Right lobe of liver (tissue), 6 donors: ENCODE measurements at regions not wholly inside any gene's neighbourhood (a gene's known extent, or its start where the extent isn't known, plus 50 kb on each side); places are given as distances from the start of the nearest gene placed in this dataset.

Experiments
- ATAC-seq, 4 donors: fragments of 200-7000 bp; cut with Tn5 transposase; one replicate each; pipeline ENCODE4 v1.9.1; 2020; ENCODE audit warnings: mild to moderate bottlenecking in 4 of 4, moderate library complexity in 4 of 4
- DNase-seq, 3 donors: peaks; one replicate each; pipeline ENCODE4 v3.0.0-alpha.2; 2020
- H3K27ac ChIP-seq, 3 donors: fragments of 200-600 bp; one replicate each; pipeline ENCODE4 v1.8.0; 2022
- H3K27me3 ChIP-seq, 2 donors: fragments of 200-600 bp; one replicate each; pipeline ENCODE4 v1.8.0; 2022
- H3K36me3 ChIP-seq, 4 donors: fragments of 200-600 bp; sonication (generic) in 1 of 4; one replicate each; pipeline versions ENCODE4 v1.5.1 to v1.8.0; 2017 to 2022; ENCODE audit warnings: control low read depth in 1 of 4
- H3K4me1 ChIP-seq, 4 donors: fragments of 200-600 bp; sonication (generic) in 1 of 4; one replicate each; pipeline versions ENCODE4 v1.5.1 to v1.8.0; 2017 to 2022; ENCODE audit warnings: control low read depth in 1 of 4
- H3K4me3 ChIP-seq, 3 donors: fragments of 200-600 bp; one replicate each; pipeline ENCODE4 v1.8.0; 2022
- H3K9me3 ChIP-seq, 4 donors: fragments of 200-600 bp; sonication (generic) in 1 of 4; one replicate each; pipeline versions ENCODE4 v1.5.1 to v1.8.0; 2017 to 2022; ENCODE audit warnings: control low read depth in 1 of 4
- POLR2A ChIP-seq: fragments of 450-650 bp; IDR thresholded peaks from one replicate; pipeline ENCODE4 v1.6.1; 2017; ENCODE audit warnings: antibody characterized with exemption, mild to moderate bottlenecking
- WGBS: methylation state at CpG from one replicate; pipeline ENCODE4 v1.1.6; 2018; ENCODE audit warnings: low coverage, low lambda C conversion rate; ENCODE audit not compliant: insufficient coverage; ENCODE audit errors: missing lambda C conversion rate; 5-methylcytosine and 5-hydroxymethylcytosine counted together
- intact Hi-C, 2 donors: fragments of 100-400 bp; cut with DNase I; formaldehyde crosslinking; loops; one replicate each; pipeline versions ENCODE4 v1.11.2 to v1.14.1; 2022
- TF ChIP-seq, protein P1 (sequence below), 4 donors: fragments of 200-600 bp in 3 of 4; fragments of 450-650 bp in 1 of 4; IDR thresholded peaks; one replicate each; pipeline versions ENCODE4 v1.5.1 to v1.8.0; 2016 to 2022; ENCODE audit warnings: antibody characterized with exemption in 4 of 4, mild to moderate bottlenecking in 2 of 4
- donor health status: DM: no; HTN: yes; CAD: no.
- donor health status: DM: no; HTN: no; CAD: no.
- donor health status: DM: no; HTN: no; CAD: no.
- donor health status: DM: no; HTN: yes; CAD: no.
- donor health status: DM: no; HTN: yes; CAD: no.

DNA sequence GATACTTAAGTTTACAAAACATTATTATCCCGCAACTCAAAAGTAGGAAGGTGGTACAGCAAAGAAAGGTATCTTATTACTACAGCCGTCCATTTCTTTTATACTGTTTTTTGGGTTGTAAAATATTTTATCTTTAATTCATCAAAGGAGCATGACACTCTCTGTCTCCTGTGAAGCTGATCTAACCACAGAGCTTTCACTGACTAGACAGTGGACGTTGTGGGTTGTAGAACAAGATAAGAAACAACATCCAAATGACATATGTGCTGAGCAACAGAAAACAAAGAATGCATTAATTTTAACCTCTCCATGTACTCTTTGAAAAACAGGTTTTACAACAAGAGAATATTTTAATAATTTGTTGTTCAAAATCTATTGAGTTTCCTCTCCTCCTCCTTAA is 195.9 kb upstream of the FBXO33 start:
- H3K27ac ChIP-seq, result no peak overlapping the region
- ATAC-seq (no peak), DNase-seq (no peak)
- H3K4me3 ChIP-seq, result no peak overlapping the region
- H3K27me3 ChIP-seq, result no peaks in the 10 kb centered on the region
- intact Hi-C loops, result no loop called here
- H3K9me3 ChIP-seq, result peaks cover 0 to 3% (median 0%) of the 10 kb centered on the region in 4 donors
- TF ChIP-seq POLR2A, result no peak
- TF ChIP-seq, protein P1, sequence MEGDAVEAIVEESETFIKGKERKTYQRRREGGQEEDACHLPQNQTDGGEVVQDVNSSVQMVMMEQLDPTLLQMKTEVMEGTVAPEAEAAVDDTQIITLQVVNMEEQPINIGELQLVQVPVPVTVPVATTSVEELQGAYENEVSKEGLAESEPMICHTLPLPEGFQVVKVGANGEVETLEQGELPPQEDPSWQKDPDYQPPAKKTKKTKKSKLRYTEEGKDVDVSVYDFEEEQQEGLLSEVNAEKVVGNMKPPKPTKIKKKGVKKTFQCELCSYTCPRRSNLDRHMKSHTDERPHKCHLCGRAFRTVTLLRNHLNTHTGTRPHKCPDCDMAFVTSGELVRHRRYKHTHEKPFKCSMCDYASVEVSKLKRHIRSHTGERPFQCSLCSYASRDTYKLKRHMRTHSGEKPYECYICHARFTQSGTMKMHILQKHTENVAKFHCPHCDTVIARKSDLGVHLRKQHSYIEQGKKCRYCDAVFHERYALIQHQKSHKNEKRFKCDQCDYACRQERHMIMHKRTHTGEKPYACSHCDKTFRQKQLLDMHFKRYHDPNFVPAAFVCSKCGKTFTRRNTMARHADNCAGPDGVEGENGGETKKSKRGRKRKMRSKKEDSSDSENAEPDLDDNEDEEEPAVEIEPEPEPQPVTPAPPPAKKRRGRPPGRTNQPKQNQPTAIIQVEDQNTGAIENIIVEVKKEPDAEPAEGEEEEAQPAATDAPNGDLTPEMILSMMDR (IDR thresholded peaks at IDR 0.05), result no peak
- no peaks in the 10 kb centered on the region for H3K4me1 ChIP-seq
- no peaks in the 10 kb centered on the region for H3K36me3 ChIP-seq
- 26% methylated on average over 3 of the region's 3 CpGs for WGBS

GRCh38 chr14:39626589-39627576 is 194.7 kb upstream of the FBXO33 start:
- Histone ChIP-seq H3K27ac (no peak overlapping the region), H3K4me3 (no peak overlapping the region), H3K4me1 (no peaks in the 10 kb centered on the region), H3K36me3 (no peaks in the 10 kb centered on the region), H3K27me3 (no peaks in the 10 kb centered on the region), H3K9me3 (no peaks in the 10 kb centered on the region)
- DNase-seq (no peak), ATAC-seq (no peak)
- intact Hi-C loops, result no loop called here
- WGBS, result 72% methylated on average over 12 of the region's 17 CpGs
- TF ChIP-seq, protein P1 (IDR thresholded peaks at IDR 0.05), result no peak
- no peak for TF ChIP-seq POLR2A

DNA sequence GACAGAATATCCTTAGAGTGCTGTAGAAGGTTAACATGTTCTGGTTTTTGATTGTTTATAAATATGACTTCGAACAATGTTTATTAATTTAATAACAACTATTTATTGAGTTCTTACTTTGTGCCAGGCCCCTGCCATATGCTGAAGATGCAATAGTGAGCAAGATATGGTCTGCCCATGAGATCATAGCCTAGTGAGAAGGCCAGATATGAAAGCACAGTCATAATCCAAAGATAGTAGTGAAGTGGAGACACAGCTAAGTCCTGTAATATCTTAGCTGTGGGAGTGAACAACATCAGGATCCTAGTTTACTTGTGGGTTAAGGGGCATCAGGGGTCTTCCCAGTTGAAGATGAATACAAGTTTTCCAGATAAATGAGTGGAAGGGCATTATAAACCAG is 189.4 kb upstream of the FBXO33 start:
- H3K4me1 ChIP-seq, result no peaks in the 10 kb centered on the region
- WGBS, result 100% methylated on average over 1 of the region's 1 CpG
- no peaks in the 10 kb centered on the region for H3K9me3 ChIP-seq
- H3K36me3 ChIP-seq, result no peaks in the 10 kb centered on the region
- H3K27me3 ChIP-seq, result no peaks in the 10 kb centered on the region
- TF ChIP-seq, protein P1 (IDR thresholded peaks at IDR 0.05), result no peak
- no peak for TF ChIP-seq POLR2A
- ATAC-seq (no peak), DNase-seq (no peak)
- H3K27ac ChIP-seq, result no peak overlapping the region
- intact Hi-C loops, result no loop called here
- H3K4me3 ChIP-seq, result no peak overlapping the region

- 57% methylated on average over 2 of the region's 2 CpGs for WGBS
- DNase-seq, result no peak
- H3K27me3 ChIP-seq, result no peaks in the 10 kb centered on the region
- H3K27ac ChIP-seq, result no peak overlapping the region
- H3K36me3 ChIP-seq, result no peaks in the 10 kb centered on the region
- H3K4me1 ChIP-seq, result no peaks in the 10 kb centered on the region
- intact Hi-C loops, result no loop called here
- no peak overlapping the region for H3K4me3 ChIP-seq
- no peak for TF ChIP-seq POLR2A
- TF ChIP-seq, protein P1 (IDR thresholded peaks at IDR 0.05), result no peak
- no peak for ATAC-seq
- H3K9me3 ChIP-seq, result no peaks in the 10 kb centered on the region
Observed at GRCh38 chr14:39621223-39621622, 189.0 kb upstream of the FBXO33 start.
